ENCODE measurements at regions not wholly inside any gene's neighbourhood (a gene's known extent, or its start where the extent isn't known, plus 50 kb on each side); places are given as distances from the start of the nearest gene placed in this dataset.

DNA sequence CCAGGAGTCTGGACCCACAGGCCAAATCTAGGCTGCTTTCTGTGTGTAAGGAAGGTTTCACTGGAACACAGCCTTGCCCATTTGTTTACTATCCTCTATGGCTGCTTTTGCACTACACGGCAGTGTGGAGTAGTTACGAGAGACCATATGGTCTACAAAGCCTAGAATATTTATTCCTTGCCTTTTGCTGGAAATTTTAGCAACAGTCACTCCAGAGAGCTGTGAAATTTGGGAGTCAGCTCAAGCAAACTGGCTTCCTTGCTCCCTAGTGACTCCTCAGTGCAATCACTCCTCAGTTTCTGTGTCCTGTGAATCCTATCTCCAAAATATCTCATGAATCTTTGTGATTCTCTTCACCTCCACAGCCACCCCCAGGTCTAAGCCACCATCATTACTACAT, 99.0 kb upstream of the CPEB2 start:
- no peak overlapping the region for H2AK5ac ChIP-seq (ENCODE audit: insufficient read length, low read length)
- Mint-ChIP-seq H3K9me3 (no peaks in the 10 kb centered on the region), H3K4me1 (peaks cover 8 to 9% of the 10 kb centered on the region in 2 experiments), H3K27ac (no peak overlapping the region), H3K36me3 (ENCODE audit: insufficient read depth in 1 of 3, low read depth in 3 of 3) (no peaks in the 10 kb centered on the region), H3K4me3 (no peak overlapping the region), H3K27me3 (ENCODE audit: low read depth) (no peaks in the 10 kb centered on the region; the same call in 1 of the 2 replicates)
- no peak overlapping the region for H4K5ac ChIP-seq (ENCODE audit: insufficient read length, low read depth, low read length)
- H2BK120ac ChIP-seq (ENCODE audit: low read depth, low read length, poor library complexity, severe bottlenecking), result no peak overlapping the region
- H3K4me1 ChIP-seq (ENCODE audit: insufficient read depth, low read length), result no peaks in the 10 kb centered on the region
- no peak overlapping the region for H3K18ac ChIP-seq (ENCODE audit: insufficient read length, low read depth, low read length)
- no peak overlapping the region for H3K9ac ChIP-seq (ENCODE audit: extremely low read depth, insufficient read length, low read length)
- WGBS (ENCODE audit: extremely low coverage, insufficient read length, low lambda C conversion rate), result no CpG with 5 or more reads among the region's 2 CpGs
- no peaks in the 10 kb centered on the region for H4K20me1 ChIP-seq (ENCODE audit: control insufficient read depth, insufficient read depth, insufficient read length)
- no peaks in the 10 kb centered on the region for H3K79me2 ChIP-seq (ENCODE audit: insufficient read depth, low read length)
- no peak overlapping the region for H3K4me2 ChIP-seq (ENCODE audit: insufficient read depth, insufficient read length, low read length)
- H4K91ac ChIP-seq (ENCODE audit: insufficient read length, low read depth, low read length), result no peak overlapping the region
- no peak overlapping the region for H3K14ac ChIP-seq (ENCODE audit: insufficient read depth, low read length)
- no peak overlapping the region for H2AFZ ChIP-seq (ENCODE audit: low read length)
- H2BK20ac ChIP-seq (ENCODE audit: low read depth, low read length, poor library complexity, severe bottlenecking), result no peak overlapping the region
- TF ChIP-seq, protein P1, sequence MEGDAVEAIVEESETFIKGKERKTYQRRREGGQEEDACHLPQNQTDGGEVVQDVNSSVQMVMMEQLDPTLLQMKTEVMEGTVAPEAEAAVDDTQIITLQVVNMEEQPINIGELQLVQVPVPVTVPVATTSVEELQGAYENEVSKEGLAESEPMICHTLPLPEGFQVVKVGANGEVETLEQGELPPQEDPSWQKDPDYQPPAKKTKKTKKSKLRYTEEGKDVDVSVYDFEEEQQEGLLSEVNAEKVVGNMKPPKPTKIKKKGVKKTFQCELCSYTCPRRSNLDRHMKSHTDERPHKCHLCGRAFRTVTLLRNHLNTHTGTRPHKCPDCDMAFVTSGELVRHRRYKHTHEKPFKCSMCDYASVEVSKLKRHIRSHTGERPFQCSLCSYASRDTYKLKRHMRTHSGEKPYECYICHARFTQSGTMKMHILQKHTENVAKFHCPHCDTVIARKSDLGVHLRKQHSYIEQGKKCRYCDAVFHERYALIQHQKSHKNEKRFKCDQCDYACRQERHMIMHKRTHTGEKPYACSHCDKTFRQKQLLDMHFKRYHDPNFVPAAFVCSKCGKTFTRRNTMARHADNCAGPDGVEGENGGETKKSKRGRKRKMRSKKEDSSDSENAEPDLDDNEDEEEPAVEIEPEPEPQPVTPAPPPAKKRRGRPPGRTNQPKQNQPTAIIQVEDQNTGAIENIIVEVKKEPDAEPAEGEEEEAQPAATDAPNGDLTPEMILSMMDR (conservative IDR thresholded peaks at IDR 0.05), result no peak
- H3K23me2 ChIP-seq (ENCODE audit: insufficient read length, low read depth, low read length, poor library complexity, severe bottlenecking), result no peaks in the 10 kb centered on the region
- H2BK15ac ChIP-seq (ENCODE audit: low read depth, low read length), result no peak overlapping the region
- H3K79me1 ChIP-seq (ENCODE audit: insufficient read depth, low read depth, low read length, poor library complexity, severe bottlenecking), result no peaks in the 10 kb centered on the region
- H2BK5ac ChIP-seq (ENCODE audit: insufficient read length, low read length), result no peak overlapping the region
- no peaks in the 10 kb centered on the region for H3K9me3 ChIP-seq (ENCODE audit: control insufficient read depth, low read depth, low read length)
- no peaks in the 10 kb centered on the region for H3K27me3 ChIP-seq (ENCODE audit: insufficient read depth, low read length)
- no peak overlapping the region for H3K56ac ChIP-seq (ENCODE audit: insufficient read length, low read depth, low read length)
- no peak overlapping the region for H3K27ac ChIP-seq (ENCODE audit: insufficient read length, low read depth, low read length)
- H2BK12ac ChIP-seq (ENCODE audit: insufficient read length, low read depth, low read length), result no peak overlapping the region
- H3K23ac ChIP-seq (ENCODE audit: insufficient read length, low read depth, low read length), result no peak overlapping the region
- no peak for DNase-seq
- no peak overlapping the region for H3K4ac ChIP-seq (ENCODE audit: low read depth, low read length)
- H3T11ph ChIP-seq (ENCODE audit: low read length), result no peak overlapping the region
- no peak overlapping the region for H4K8ac ChIP-seq (replicated peaks; ENCODE audit: insufficient read length, low read depth, low read length)

Measured in H9 (cell line).